Loucy (cell line): ENCODE measurements at regions not wholly inside any gene's neighbourhood (a gene's known extent, or its start where the extent isn't known, plus 50 kb on each side); places are given as distances from the start of the nearest gene placed in this dataset.

Source experiments
- H2AFZ ChIP-seq: fragments of 200-600 bp; sonication (generic); 2 replicates; pipeline ENCODE4 v1.6.0; 2016; ENCODE audit warnings: antibody characterized with exemption, mild to moderate bottlenecking, low read length, moderate library complexity
- H3F3A ChIP-seq: fragments of 200-600 bp; 2 replicates; pipeline ENCODE4 v1.6.0; 2016; ENCODE audit warnings: antibody characterized with exemption, low read depth, mild to moderate bottlenecking
- H3K27me3 ChIP-seq: fragments of 200-600 bp; sonication (generic); 2 replicates; pipeline ENCODE4 v1.6.1; 2014; ENCODE audit warnings: low read length, mild to moderate bottlenecking; ENCODE audit not compliant: insufficient read depth, poor library complexity, severe bottlenecking
- H3K36me3 ChIP-seq: fragments of 200-600 bp; sonication (generic); 2 replicates; pipeline ENCODE4 v1.6.1; 2016; ENCODE audit warnings: low read length; ENCODE audit not compliant: insufficient read depth
- H3K4me1 ChIP-seq: fragments of 200-600 bp; sonication (generic); 2 replicates; pipeline ENCODE4 v1.5.1; 2014; ENCODE audit warnings: low read length, mild to moderate bottlenecking; ENCODE audit not compliant: insufficient read depth, poor library complexity, severe bottlenecking
- H3K4me2 ChIP-seq: fragments of 200-600 bp; sonication (generic); 2 replicates; pipeline ENCODE4 v1.6.0; 2014; ENCODE audit warnings: antibody characterized with exemption, low read length, low read depth, mild to moderate bottlenecking; ENCODE audit not compliant: poor library complexity, severe bottlenecking
- H3K4me3 ChIP-seq: fragments of 200-600 bp; sonication (generic); 2 replicates; pipeline ENCODE4 v1.5.1; 2014; ENCODE audit warnings: low read length, mild to moderate bottlenecking, mixed read lengths; ENCODE audit not compliant: poor library complexity, severe bottlenecking
- H3K79me2 ChIP-seq: fragments of 200-600 bp; sonication (generic); 2 replicates; pipeline ENCODE4 v1.6.1; 2014; ENCODE audit warnings: low read length; ENCODE audit not compliant: insufficient read depth
- H3K9ac ChIP-seq: fragments of 200-600 bp; sonication (generic); 2 replicates; pipeline ENCODE4 v1.6.0; 2014; ENCODE audit warnings: mild to moderate bottlenecking, low read depth, low read length, moderate library complexity; ENCODE audit not compliant: poor library complexity, severe bottlenecking
- H3K9me2 ChIP-seq: fragments of 200-600 bp; sonication (generic); replicated peaks from 2 replicates; pipeline ENCODE4 v1.6.1; 2016; ENCODE audit warnings: low read depth, low read length, mixed read lengths
- H3K9me3 ChIP-seq: fragments of 200-600 bp; sonication (generic); 2 replicates; pipeline ENCODE4 v1.6.1; 2014; ENCODE audit warnings: mild to moderate bottlenecking, antibody characterized with exemption, low read length, low read depth; ENCODE audit not compliant: insufficient read depth
- H4K20me1 ChIP-seq: fragments of 200-600 bp; sonication (generic); 2 replicates; pipeline ENCODE4 v1.6.0; 2014; ENCODE audit warnings: antibody characterized with exemption, low read length, mild to moderate bottlenecking; ENCODE audit not compliant: insufficient read depth, poor library complexity, severe bottlenecking
- EZH2phosphoT487 ChIP-seq: fragments of 200-600 bp; IDR thresholded peaks from 2 replicates; pipeline ENCODE4 v1.6.1; 2018; ENCODE audit warnings: antibody characterized with exemption, mild to moderate bottlenecking, moderate library complexity, borderline replicate concordance
- TF ChIP-seq, protein P1 (sequence below): fragments of 200-600 bp; sonication (generic); conservative IDR thresholded peaks from 2 replicates; pipeline ENCODE4 v1.5.1; 2014; ENCODE audit warnings: mild to moderate bottlenecking, antibody characterized with exemption, low read length

DNA sequence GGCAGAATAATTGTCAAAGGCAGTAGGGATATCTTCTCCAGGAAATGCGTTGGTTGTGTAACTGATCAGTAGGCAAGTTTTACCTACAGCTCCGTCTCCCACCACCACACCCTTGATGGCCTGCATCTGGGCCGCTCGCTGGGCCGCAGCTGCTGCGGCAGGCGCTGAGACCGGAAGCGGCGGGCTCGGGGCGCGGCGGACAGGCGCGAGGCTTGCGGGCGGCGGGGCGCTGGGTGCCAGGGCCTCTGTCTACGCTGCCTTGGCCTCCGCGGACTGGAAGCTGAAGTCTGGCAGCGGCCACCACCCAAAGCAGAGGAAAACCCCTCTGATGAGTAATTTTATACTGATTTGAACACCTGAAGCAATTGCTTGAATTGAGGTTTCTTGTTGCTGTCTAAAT lies 124.2 kb upstream of the ZIC3 start:
- no peaks in the 10 kb centered on the region for H3K79me2 ChIP-seq
- no peaks in the 10 kb centered on the region for H4K20me1 ChIP-seq
- H2AFZ ChIP-seq: no peak overlapping the region
- H3K9me3 ChIP-seq: no peaks in the 10 kb centered on the region
- no peaks in the 10 kb centered on the region for H3F3A ChIP-seq
- no peak overlapping the region for H3K9ac ChIP-seq
- no peaks in the 10 kb centered on the region for H3K9me2 ChIP-seq
- no peaks in the 10 kb centered on the region for H3K27me3 ChIP-seq
- no peaks in the 10 kb centered on the region for H3K4me1 ChIP-seq
- no peak overlapping the region for H3K4me3 ChIP-seq
- H3K4me2 ChIP-seq: no peak overlapping the region
- no peaks in the 10 kb centered on the region for H3K36me3 ChIP-seq
- TF ChIP-seq, protein P1, sequence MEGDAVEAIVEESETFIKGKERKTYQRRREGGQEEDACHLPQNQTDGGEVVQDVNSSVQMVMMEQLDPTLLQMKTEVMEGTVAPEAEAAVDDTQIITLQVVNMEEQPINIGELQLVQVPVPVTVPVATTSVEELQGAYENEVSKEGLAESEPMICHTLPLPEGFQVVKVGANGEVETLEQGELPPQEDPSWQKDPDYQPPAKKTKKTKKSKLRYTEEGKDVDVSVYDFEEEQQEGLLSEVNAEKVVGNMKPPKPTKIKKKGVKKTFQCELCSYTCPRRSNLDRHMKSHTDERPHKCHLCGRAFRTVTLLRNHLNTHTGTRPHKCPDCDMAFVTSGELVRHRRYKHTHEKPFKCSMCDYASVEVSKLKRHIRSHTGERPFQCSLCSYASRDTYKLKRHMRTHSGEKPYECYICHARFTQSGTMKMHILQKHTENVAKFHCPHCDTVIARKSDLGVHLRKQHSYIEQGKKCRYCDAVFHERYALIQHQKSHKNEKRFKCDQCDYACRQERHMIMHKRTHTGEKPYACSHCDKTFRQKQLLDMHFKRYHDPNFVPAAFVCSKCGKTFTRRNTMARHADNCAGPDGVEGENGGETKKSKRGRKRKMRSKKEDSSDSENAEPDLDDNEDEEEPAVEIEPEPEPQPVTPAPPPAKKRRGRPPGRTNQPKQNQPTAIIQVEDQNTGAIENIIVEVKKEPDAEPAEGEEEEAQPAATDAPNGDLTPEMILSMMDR: no peak
- TF ChIP-seq EZH2phosphoT487: no peak

DNA sequence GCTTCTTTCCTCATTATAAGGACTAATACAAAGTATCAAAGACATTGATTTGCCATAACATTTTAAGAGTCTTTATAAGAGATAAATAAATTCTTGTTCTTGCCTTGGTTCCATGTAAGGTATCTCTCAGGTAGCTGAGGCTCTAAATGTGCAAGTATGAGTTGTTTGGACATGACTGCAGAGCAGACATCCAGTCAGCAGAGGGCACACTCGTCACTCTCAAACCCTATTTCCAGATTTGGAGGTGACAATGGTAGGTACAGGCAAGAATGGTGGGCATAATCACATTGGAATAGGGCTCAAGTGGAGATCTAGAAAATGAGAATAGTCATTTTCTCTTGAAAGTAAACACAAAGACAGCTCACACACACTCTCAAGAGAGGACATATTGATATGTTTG lies 133.3 kb upstream of the ZIC3 start:
- no peak overlapping the region for H3K4me3 ChIP-seq
- TF ChIP-seq, protein P1: peak; percentile 61
- no peak for TF ChIP-seq EZH2phosphoT487
- no peak overlapping the region for H3K4me2 ChIP-seq
- no peaks in the 10 kb centered on the region for H3K27me3 ChIP-seq
- no peaks in the 10 kb centered on the region for H4K20me1 ChIP-seq
- H2AFZ ChIP-seq: no peak overlapping the region
- H3K36me3 ChIP-seq: no peaks in the 10 kb centered on the region
- H3K9me2 ChIP-seq: no peaks in the 10 kb centered on the region
- H3K4me1 ChIP-seq: no peaks in the 10 kb centered on the region
- H3K9me3 ChIP-seq: no peaks in the 10 kb centered on the region
- no peaks in the 10 kb centered on the region for H3F3A ChIP-seq
- no peaks in the 10 kb centered on the region for H3K79me2 ChIP-seq
- no peak overlapping the region for H3K9ac ChIP-seq

DNA sequence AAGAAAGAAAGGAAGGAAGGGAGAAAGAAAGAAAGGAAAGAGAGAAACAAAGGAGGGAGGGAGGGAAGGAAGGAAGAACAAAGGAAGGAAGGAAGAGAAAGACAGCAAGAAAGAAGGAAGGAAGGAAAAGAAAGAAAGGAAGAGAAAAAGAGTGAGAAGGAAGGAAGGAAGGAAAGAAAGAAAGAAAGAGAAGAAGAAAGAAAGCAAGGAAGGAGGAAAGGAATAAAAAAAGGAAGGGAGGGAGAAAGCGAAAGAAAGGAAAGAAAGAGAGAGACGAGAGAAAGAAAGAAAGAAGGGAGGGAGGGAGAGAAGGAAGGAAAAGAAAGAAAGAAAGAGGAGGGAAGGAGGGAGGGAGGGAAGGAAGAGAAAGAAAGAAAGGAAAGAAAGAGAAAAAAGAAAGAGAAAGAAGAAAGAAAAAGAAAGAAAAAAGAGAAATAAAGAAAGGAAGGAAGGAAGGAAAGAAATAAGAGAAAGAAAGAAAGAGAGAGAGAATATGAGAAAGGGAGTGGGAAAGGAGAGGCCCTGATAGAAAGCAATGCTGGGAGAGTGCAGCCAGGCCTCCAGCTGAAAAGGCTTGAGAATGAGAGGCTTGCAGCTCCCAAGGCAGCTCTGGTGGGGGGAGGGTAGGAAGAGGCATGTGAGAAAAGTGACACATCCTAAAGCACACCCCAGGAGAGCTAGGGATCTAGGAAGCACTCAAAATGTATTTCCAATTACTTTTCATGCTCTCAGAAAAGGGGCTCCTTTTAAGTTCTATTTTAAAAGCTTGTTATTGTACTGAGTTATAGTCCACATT lies 134.0 kb upstream of the ZIC3 start:
- no peaks in the 10 kb centered on the region for H3K79me2 ChIP-seq
- no peaks in the 10 kb centered on the region for H3F3A ChIP-seq
- H4K20me1 ChIP-seq: no peaks in the 10 kb centered on the region
- no peaks in the 10 kb centered on the region for H3K9me2 ChIP-seq
- H3K4me2 ChIP-seq: no peak overlapping the region
- H3K9me3 ChIP-seq: no peaks in the 10 kb centered on the region
- no peaks in the 10 kb centered on the region for H3K36me3 ChIP-seq
- H3K27me3 ChIP-seq: no peaks in the 10 kb centered on the region
- no peaks in the 10 kb centered on the region for H3K4me1 ChIP-seq
- no peak for TF ChIP-seq EZH2phosphoT487
- TF ChIP-seq, protein P1: no peak
- H2AFZ ChIP-seq: no peak overlapping the region
- no peak overlapping the region for H3K4me3 ChIP-seq
- no peak overlapping the region for H3K9ac ChIP-seq
